ENCODE measurements at regions not wholly inside any gene's neighbourhood (a gene's known extent, or its start where the extent isn't known, plus 50 kb on each side); places are given as distances from the start of the nearest gene placed in this dataset.
A peak's percentile ranks its signal among the peaks of the same experiment; 100 is the strongest.
"Not testable (repeated sequence)": the region's sequence is repeated elsewhere in the genome, so short reads cannot be mapped to it uniquely, and the experiment has no call there.

DNA sequence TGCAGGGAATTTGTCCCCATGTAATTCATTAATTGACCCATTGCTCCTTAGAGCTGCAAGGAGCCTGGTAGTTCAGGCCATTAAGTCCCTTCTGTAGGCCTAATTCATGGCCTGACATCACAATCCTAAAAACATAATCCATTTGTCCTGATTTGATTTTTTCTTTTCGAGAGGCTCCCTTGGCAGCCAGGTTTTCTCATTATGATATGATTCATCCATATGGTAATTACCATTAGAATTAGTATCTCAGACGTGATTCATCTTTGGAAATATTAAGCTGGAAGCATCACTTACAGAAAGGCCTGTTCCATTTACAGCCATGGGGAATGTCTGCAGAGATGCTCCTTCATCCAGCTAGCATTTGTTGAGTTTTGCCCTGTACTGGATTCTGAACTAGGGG, 128.5 kb downstream of the PLCE1 start:
- H3K4me3 Mint-ChIP-seq = no peak overlapping the region
- ATAC-seq (no peak), DNase-seq (ENCODE audit: low spot score) (no peak)
- H3K27ac Mint-ChIP-seq = no peak overlapping the region
- POLR2A ChIA-PET = no interaction called here
- peaks cover 3% of the 10 kb centered on the region; the same call in 1 of the 2 replicates for H3K36me3 Mint-ChIP-seq
- peaks cover 16% of the 10 kb centered on the region for H3K4me1 Mint-ChIP-seq
- CTCF ChIA-PET = interaction anchor here (1.1 kb wide), 1 partner anchor 206 kb away, joined by 3 read pairs; no protein-coding TSS in a partner anchor
- TF ChIP-seq GABPB1 (CRISPR knock-in tag; IDR thresholded peaks at IDR 0.05) (no peak), ZBTB21 (CRISPR knock-in tag; IDR thresholded peaks at IDR 0.05; ENCODE audit: borderline replicate concordance) (no peak), SP1 (CRISPR knock-in tag; conservative IDR thresholded peaks at IDR 0.05) (no peak), EMX1 (CRISPR knock-in tag; IDR thresholded peaks at IDR 0.05) (no peak), ZNF396 (CRISPR knock-in tag; IDR thresholded peaks at IDR 0.05; ENCODE audit: borderline replicate concordance) (no peak), SMAD4 (CRISPR knock-in tag; IDR thresholded peaks at IDR 0.05) (no peak), TP53 (CRISPR knock-in tag; IDR thresholded peaks at IDR 0.05) (no peak), NFYB (CRISPR knock-in tag; conservative IDR thresholded peaks at IDR 0.05; ENCODE audit: low read depth) (no peak), TEAD4 (CRISPR knock-in tag; IDR thresholded peaks at IDR 0.05) (no peak), CREM (CRISPR knock-in tag; IDR thresholded peaks at IDR 0.05) (no peak), MXD4 (CRISPR knock-in tag; IDR thresholded peaks at IDR 0.05; ENCODE audit: borderline replicate concordance) (no peak)
- TF ChIP-seq, protein P1, sequence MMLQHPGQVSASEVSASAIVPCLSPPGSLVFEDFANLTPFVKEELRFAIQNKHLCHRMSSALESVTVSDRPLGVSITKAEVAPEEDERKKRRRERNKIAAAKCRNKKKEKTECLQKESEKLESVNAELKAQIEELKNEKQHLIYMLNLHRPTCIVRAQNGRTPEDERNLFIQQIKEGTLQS (CRISPR knock-in tag; conservative IDR thresholded peaks at IDR 0.05) = no peak
- TF ChIP-seq, protein P2, sequence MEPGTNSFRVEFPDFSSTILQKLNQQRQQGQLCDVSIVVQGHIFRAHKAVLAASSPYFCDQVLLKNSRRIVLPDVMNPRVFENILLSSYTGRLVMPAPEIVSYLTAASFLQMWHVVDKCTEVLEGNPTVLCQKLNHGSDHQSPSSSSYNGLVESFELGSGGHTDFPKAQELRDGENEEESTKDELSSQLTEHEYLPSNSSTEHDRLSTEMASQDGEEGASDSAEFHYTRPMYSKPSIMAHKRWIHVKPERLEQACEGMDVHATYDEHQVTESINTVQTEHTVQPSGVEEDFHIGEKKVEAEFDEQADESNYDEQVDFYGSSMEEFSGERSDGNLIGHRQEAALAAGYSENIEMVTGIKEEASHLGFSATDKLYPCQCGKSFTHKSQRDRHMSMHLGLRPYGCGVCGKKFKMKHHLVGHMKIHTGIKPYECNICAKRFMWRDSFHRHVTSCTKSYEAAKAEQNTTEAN (CRISPR knock-in tag; IDR thresholded peaks at IDR 0.05) = no peak
- TF ChIP-seq, protein P3, sequence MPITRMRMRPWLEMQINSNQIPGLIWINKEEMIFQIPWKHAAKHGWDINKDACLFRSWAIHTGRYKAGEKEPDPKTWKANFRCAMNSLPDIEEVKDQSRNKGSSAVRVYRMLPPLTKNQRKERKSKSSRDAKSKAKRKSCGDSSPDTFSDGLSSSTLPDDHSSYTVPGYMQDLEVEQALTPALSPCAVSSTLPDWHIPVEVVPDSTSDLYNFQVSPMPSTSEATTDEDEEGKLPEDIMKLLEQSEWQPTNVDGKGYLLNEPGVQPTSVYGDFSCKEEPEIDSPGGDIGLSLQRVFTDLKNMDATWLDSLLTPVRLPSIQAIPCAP (CRISPR knock-in tag; IDR thresholded peaks at IDR 0.05) = no peak
- TF ChIP-seq, protein P4, sequence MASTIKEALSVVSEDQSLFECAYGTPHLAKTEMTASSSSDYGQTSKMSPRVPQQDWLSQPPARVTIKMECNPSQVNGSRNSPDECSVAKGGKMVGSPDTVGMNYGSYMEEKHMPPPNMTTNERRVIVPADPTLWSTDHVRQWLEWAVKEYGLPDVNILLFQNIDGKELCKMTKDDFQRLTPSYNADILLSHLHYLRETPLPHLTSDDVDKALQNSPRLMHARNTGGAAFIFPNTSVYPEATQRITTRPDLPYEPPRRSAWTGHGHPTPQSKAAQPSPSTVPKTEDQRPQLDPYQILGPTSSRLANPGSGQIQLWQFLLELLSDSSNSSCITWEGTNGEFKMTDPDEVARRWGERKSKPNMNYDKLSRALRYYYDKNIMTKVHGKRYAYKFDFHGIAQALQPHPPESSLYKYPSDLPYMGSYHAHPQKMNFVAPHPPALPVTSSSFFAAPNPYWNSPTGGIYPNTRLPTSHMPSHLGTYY (CRISPR knock-in tag; IDR thresholded peaks at IDR 0.05) = no peak
- TF ChIP-seq, protein P5, sequence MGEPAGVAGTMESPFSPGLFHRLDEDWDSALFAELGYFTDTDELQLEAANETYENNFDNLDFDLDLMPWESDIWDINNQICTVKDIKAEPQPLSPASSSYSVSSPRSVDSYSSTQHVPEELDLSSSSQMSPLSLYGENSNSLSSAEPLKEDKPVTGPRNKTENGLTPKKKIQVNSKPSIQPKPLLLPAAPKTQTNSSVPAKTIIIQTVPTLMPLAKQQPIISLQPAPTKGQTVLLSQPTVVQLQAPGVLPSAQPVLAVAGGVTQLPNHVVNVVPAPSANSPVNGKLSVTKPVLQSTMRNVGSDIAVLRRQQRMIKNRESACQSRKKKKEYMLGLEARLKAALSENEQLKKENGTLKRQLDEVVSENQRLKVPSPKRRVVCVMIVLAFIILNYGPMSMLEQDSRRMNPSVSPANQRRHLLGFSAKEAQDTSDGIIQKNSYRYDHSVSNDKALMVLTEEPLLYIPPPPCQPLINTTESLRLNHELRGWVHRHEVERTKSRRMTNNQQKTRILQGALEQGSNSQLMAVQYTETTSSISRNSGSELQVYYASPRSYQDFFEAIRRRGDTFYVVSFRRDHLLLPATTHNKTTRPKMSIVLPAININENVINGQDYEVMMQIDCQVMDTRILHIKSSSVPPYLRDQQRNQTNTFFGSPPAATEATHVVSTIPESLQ (CRISPR knock-in tag; IDR thresholded peaks at IDR 0.05) = no peak
- TF ChIP-seq, protein P6, sequence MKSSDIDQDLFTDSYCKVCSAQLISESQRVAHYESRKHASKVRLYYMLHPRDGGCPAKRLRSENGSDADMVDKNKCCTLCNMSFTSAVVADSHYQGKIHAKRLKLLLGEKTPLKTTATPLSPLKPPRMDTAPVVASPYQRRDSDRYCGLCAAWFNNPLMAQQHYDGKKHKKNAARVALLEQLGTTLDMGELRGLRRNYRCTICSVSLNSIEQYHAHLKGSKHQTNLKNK (CRISPR knock-in tag; IDR thresholded peaks at IDR 0.05) = no peak
- H3K27me3 Mint-ChIP-seq (ENCODE audit: low read depth) = no peaks in the 10 kb centered on the region
- peaks cover 9% of the 10 kb centered on the region for H3K9me3 Mint-ChIP-seq

DNA sequence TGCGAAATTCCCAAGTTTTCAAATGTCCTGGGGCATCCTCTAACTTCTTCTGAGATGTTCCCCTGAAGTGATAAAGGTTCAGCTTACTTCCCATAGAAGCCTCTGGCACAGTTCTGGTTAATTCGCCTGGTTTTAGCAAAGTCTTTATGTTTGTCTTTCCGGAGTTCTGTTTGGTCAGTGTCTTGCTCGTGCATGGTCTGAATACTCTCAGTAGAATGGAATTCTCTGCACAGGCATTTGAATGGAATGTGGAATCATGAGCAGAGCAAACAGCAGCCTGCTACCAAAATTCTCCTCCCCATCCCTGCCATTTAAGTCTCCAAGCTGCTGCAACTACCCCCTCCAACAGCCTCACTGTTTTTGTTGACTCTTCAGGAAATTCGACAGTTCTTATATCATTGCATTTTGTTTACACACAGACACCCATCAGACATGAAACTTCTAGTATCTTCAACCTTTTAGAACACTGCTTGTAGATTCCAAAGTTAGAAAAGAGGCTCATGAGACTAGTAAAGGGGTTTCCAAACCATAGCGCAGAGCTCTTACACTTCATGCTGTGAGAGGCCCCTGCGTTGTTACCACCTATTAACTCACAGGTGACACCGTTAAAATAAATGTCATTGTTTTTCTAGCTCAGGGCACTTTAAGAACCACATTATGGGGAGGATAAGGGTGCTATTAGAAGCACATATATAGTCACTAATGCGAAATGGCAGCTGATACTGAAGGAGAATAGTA, 129.7 kb downstream of the PLCE1 start:
- ChIA-PET CTCF (no interaction called here), POLR2A (interaction anchor here (0.7 kb wide), 1 partner anchor 170 kb away, joined by 6 read pairs; no protein-coding TSS in a partner anchor)
- Mint-ChIP-seq H3K4me1 (peaks cover 16% of the 10 kb centered on the region), H3K9me3 (peaks cover 5% of the 10 kb centered on the region), H3K27ac (no peak overlapping the region), H3K36me3 (peaks cover 3% of the 10 kb centered on the region; the same call in 1 of the 2 replicates), H3K27me3 (ENCODE audit: low read depth) (no peaks in the 10 kb centered on the region), H3K4me3 (no peak overlapping the region)
- no peak for DNase-seq (ENCODE audit: low spot score)
- peak; percentile 57 for ATAC-seq
- TF ChIP-seq, protein P7, sequence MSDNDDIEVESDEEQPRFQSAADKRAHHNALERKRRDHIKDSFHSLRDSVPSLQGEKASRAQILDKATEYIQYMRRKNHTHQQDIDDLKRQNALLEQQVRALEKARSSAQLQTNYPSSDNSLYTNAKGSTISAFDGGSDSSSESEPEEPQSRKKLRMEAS (CRISPR knock-in tag; IDR thresholded peaks at IDR 0.05) = no peak

DNA sequence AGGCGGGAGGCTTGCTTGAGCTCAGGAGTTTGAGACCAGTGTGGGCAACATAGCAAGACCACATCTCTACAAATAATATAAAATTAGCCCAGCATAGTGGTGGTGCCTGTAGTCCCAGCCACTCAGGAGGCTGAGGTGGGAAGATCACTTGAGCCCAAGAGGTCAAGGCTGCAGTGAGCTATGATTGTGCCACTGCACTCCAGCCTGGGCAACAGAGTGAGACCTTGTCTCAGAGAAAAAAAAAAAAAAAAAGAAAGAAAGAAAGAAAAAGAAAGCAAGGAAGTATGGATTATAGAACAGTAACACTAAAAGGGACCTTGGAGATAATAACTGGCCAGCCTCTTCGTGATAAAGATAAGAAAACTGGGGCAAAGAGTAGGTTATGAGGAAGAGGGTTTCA, 130.4 kb downstream of the PLCE1 start:
- H3K4me3 Mint-ChIP-seq; H3K36me3 Mint-ChIP-seq; ATAC-seq; H3K27ac Mint-ChIP-seq; CTCF ChIA-PET; DNase-seq (ENCODE audit: low spot score); H3K9me3 Mint-ChIP-seq; H3K27me3 Mint-ChIP-seq (ENCODE audit: low read depth): not testable (repeated sequence)
- POLR2A ChIA-PET = interaction anchor here (0.7 kb wide), 1 partner anchor 171 kb away, joined by 6 read pairs; no protein-coding TSS in a partner anchor
- H3K4me1 Mint-ChIP-seq = peaks cover 16% of the 10 kb centered on the region

DNA sequence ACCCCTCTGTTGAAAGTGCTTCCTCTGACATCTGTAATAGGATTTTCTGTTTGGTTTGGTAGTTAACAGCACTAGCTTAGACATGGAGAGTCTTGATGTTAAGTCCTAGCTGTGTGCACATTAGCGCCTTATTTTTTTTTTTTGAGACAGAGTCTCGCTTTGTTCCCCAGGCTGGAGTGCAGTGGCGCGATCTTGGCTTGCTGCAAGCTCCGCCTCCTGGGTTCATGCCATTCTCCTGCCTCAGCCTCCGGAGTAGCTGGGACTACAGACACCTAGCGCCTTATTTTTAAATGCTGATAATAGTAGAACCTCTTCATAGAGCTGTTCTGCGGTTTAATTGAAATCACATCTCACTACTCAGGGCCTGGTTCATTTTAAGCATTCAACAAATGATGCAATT, 131.5 kb downstream of the PLCE1 start:
- H3K4me3 Mint-ChIP-seq; H3K9me3 Mint-ChIP-seq; H3K27ac Mint-ChIP-seq; POLR2A ChIA-PET; H3K36me3 Mint-ChIP-seq; ATAC-seq; DNase-seq (ENCODE audit: low spot score); H3K27me3 Mint-ChIP-seq (ENCODE audit: low read depth): not testable (repeated sequence)
- H3K4me1 Mint-ChIP-seq = peaks cover 16% of the 10 kb centered on the region
- CTCF ChIA-PET = interaction anchor here (1.1 kb wide), 1 partner anchor 319 kb away, joined by 3 read pairs; no protein-coding TSS in a partner anchor

Data from WTC11 (cell line).